Naive thymus-derived CD4-positive, alpha-beta T cell (primary cell): ENCODE measurements at regions not wholly inside any gene's neighbourhood (a gene's known extent, or its start where the extent isn't known, plus 50 kb on each side); places are given as distances from the start of the nearest gene placed in this dataset.

ENCODE experiments used
- ATAC-seq: fragments of 150-1000 bp; cut with Tn5 transposase; 2 replicates; pipeline ENCODE4 v1.10.0; 2021; ENCODE audit warnings: mild to moderate bottlenecking, moderate library complexity
- CTCF ChIA-PET: fragments of 350-600 bp; sonication (Branson Sonifier 250); formaldehyde crosslinking; loops from one replicate; lab custom pipeline; 2021; ENCODE audit warnings: antibody characterized with exemption; lab: Charles Lee
- POLR2A ChIA-PET: fragments of 350-600 bp; sonication (Branson Sonifier 250); formaldehyde crosslinking; loops from one replicate; lab custom pipeline; 2021; ENCODE audit warnings: antibody characterized with exemption, inconsistent platforms; lab: Charles Lee
- DNase-seq, 9 donors: peaks; one replicate each; pipeline versions ENCODE4 v3.0.0 to v3.0.0-alpha.2; 2020 to 2022; ENCODE audit warnings: mixed read lengths in 1 of 9
- H3K27ac ChIP-seq: one replicate; pipeline ENCODE4 v1.7.0; 2013; ENCODE audit warnings: mild to moderate bottlenecking, low read depth, low read length, moderate library complexity
- H3K27me3 ChIP-seq, 2 donors: one replicate each; pipeline ENCODE4 v1.7.0; 2013; ENCODE audit warnings: low read length in 2 of 2, mild to moderate bottlenecking in 2 of 2, moderate library complexity in 2 of 2; ENCODE audit not compliant: control insufficient read depth in 2 of 2, insufficient read depth in 2 of 2
- H3K36me3 ChIP-seq, 3 experiments: 1 replicate in 2 of 3; 2 replicates in 1 of 3; pipeline ENCODE4 v1.7.0; 2013; ENCODE audit warnings: low read length in 3 of 3, mild to moderate bottlenecking in 3 of 3, moderate library complexity in 1 of 3; ENCODE audit not compliant: insufficient read depth in 3 of 3, control insufficient read depth in 2 of 3
- H3K4me1 ChIP-seq, 2 donors: one replicate each; pipeline ENCODE4 v1.7.0; 2013; ENCODE audit warnings: low read length in 2 of 2, mild to moderate bottlenecking in 2 of 2, moderate library complexity in 1 of 2; ENCODE audit not compliant: control insufficient read depth in 2 of 2, insufficient read depth in 2 of 2
- H3K4me3 ChIP-seq: 2 replicates; pipeline ENCODE4 v1.7.0; 2013; ENCODE audit warnings: mild to moderate bottlenecking, low read length
- H3K9me3 ChIP-seq, 3 experiments: 1 replicate in 2 of 3; 2 replicates in 1 of 3; pipeline ENCODE4 v1.7.0; 2013; ENCODE audit warnings: low read length in 3 of 3; ENCODE audit not compliant: control insufficient read depth in 2 of 3
- H3K27ac Mint-ChIP-seq, 9 donors: one replicate each; pipeline ENCODE4 v1.8.0; 2020 to 2022; ENCODE audit warnings: mixed read lengths in 9 of 9, mild to moderate bottlenecking in 8 of 9, moderate library complexity in 5 of 9, inconsistent platforms in 2 of 9
- H3K27me3 Mint-ChIP-seq, 5 donors: one replicate each; pipeline ENCODE4 v1.8.0; 2021 to 2022; ENCODE audit warnings: mixed read lengths in 5 of 5, mild to moderate bottlenecking in 1 of 5
- H3K36me3 Mint-ChIP-seq, 5 donors: one replicate each; pipeline ENCODE4 v1.8.0; 2020 to 2022; ENCODE audit warnings: mixed read lengths in 5 of 5, mild to moderate bottlenecking in 3 of 5, inconsistent platforms in 1 of 5
- H3K4me1 Mint-ChIP-seq, 7 donors: one replicate each; pipeline ENCODE4 v1.8.0; 2020 to 2022; ENCODE audit warnings: mixed read lengths in 7 of 7, mild to moderate bottlenecking in 3 of 7, inconsistent platforms in 1 of 7
- H3K4me3 Mint-ChIP-seq, 10 donors: one replicate each; pipeline ENCODE4 v1.8.0; 2020 to 2022; ENCODE audit warnings: mild to moderate bottlenecking in 10 of 10, mixed read lengths in 10 of 10, moderate library complexity in 6 of 10, inconsistent platforms in 2 of 10
- H3K9me3 Mint-ChIP-seq, 11 donors: one replicate each; pipeline ENCODE4 v1.8.0; 2020 to 2022; ENCODE audit warnings: mixed read lengths in 11 of 11, mild to moderate bottlenecking in 4 of 11, inconsistent platforms in 1 of 11, moderate library complexity in 1 of 11
- intact Hi-C, 2 donors: fragments of 100-400 bp; cut with micrococcal nuclease; formaldehyde crosslinking; loops; one replicate each; pipeline ENCODE4 v1.15.1; 2023

- H3K27ac ChIP-seq, result no peak overlapping the region
- no peak for ATAC-seq
- intact Hi-C loops, result no loop called here
- no peaks in the 10 kb centered on the region for H3K9me3 ChIP-seq
- Mint-ChIP-seq H3K36me3 (peaks cover 0 to 4% (median 0%) of the 10 kb centered on the region in 5 donors), H3K27ac (no peak overlapping the region), H3K9me3 (peaks cover 3 to 39% (median 17%) of the 10 kb centered on the region in 11 donors), H3K4me3 (no peak overlapping the region), H3K27me3 (no peaks in the 10 kb centered on the region), H3K4me1 (no peaks in the 10 kb centered on the region)
- POLR2A ChIA-PET, result no interaction called here
- H3K4me1 ChIP-seq, result no peaks in the 10 kb centered on the region
- no peak overlapping the region for H3K4me3 ChIP-seq
- no peaks in the 10 kb centered on the region for H3K36me3 ChIP-seq
- no peaks in the 10 kb centered on the region for H3K27me3 ChIP-seq
- no peak for DNase-seq
- CTCF ChIA-PET, result no interaction called here
These were observed 157.2 kb upstream of the CDH18 start for GRCh38 chr5:20145240-20145639.

- DNase-seq (no peak), ATAC-seq (no peak)
- no peaks in the 10 kb centered on the region for H3K27me3 ChIP-seq
- H3K36me3 ChIP-seq, result no peaks in the 10 kb centered on the region
- no peaks in the 10 kb centered on the region for H3K9me3 ChIP-seq
- Mint-ChIP-seq H3K4me1 (no peaks in the 10 kb centered on the region), H3K36me3 (no peaks in the 10 kb centered on the region), H3K27ac (no peak overlapping the region), H3K27me3 (no peaks in the 10 kb centered on the region), H3K9me3 (peaks cover 2 to 27% (median 6%) of the 10 kb centered on the region in 11 donors), H3K4me3 (no peak overlapping the region)
- no peak overlapping the region for H3K4me3 ChIP-seq
- intact Hi-C loops, result no loop called here
- H3K27ac ChIP-seq, result no peak overlapping the region
- H3K4me1 ChIP-seq, result no peaks in the 10 kb centered on the region
- ChIA-PET POLR2A (no interaction called here), CTCF (no interaction called here)
These were observed 141.5 kb upstream of the CDH18 start for GRCh38 chr5:20129501-20129900.

- Mint-ChIP-seq H3K4me1 (no peaks in the 10 kb centered on the region), H3K36me3 (no peaks in the 10 kb centered on the region), H3K27me3 (no peaks in the 10 kb centered on the region), H3K4me3 (no peak overlapping the region), H3K27ac (no peak overlapping the region), H3K9me3 (peaks cover 0 to 27% (median 6%) of the 10 kb centered on the region in 11 donors)
- no peaks in the 10 kb centered on the region for H3K4me1 ChIP-seq
- H3K27me3 ChIP-seq, result no peaks in the 10 kb centered on the region
- no peak overlapping the region for H3K4me3 ChIP-seq
- ChIA-PET CTCF (no interaction called here), POLR2A (no interaction called here)
- no peaks in the 10 kb centered on the region for H3K9me3 ChIP-seq
- H3K36me3 ChIP-seq, result no peaks in the 10 kb centered on the region
- intact Hi-C loops, result no loop called here
- DNase-seq (no peak), ATAC-seq (no peak)
- no peak overlapping the region for H3K27ac ChIP-seq
These were observed 140.3 kb upstream of the CDH18 start for GRCh38 chr5:20128343-20128742.

GRCh38 chr5:20114526-20114925, 126.5 kb upstream of the CDH18 start:
- no peaks in the 10 kb centered on the region for H3K36me3 ChIP-seq
- no peak overlapping the region for H3K4me3 ChIP-seq
- no peak overlapping the region for H3K27ac ChIP-seq
- H3K27me3 Mint-ChIP-seq, result no peaks in the 10 kb centered on the region
- peaks cover 0 to 17% (median 3%) of the 10 kb centered on the region in 11 donors for H3K9me3 Mint-ChIP-seq
- ChIA-PET POLR2A (no interaction called here), CTCF (no interaction called here)
- no peak for ATAC-seq
- intact Hi-C loops, result no loop called here
- H3K9me3 ChIP-seq, result no peaks in the 10 kb centered on the region
- no peaks in the 10 kb centered on the region for H3K27me3 ChIP-seq
- H3K36me3 Mint-ChIP-seq, result no peaks in the 10 kb centered on the region
- no peak for DNase-seq
- no peaks in the 10 kb centered on the region for H3K4me1 Mint-ChIP-seq
- no peak overlapping the region for H3K27ac Mint-ChIP-seq
- H3K4me3 Mint-ChIP-seq, result no peak overlapping the region
- H3K4me1 ChIP-seq, result no peaks in the 10 kb centered on the region

- Histone ChIP-seq H3K9me3 (no peaks in the 10 kb centered on the region), H3K27me3 (no peaks in the 10 kb centered on the region), H3K4me3 (no peak overlapping the region), H3K36me3 (no peaks in the 10 kb centered on the region), H3K4me1 (no peaks in the 10 kb centered on the region), H3K27ac (no peak overlapping the region)
- Mint-ChIP-seq H3K27me3 (no peaks in the 10 kb centered on the region), H3K36me3 (no peaks in the 10 kb centered on the region), H3K9me3 (peaks cover 0 to 17% (median 5%) of the 10 kb centered on the region in 11 donors), H3K4me1 (no peaks in the 10 kb centered on the region), H3K4me3 (no peak overlapping the region), H3K27ac (no peak overlapping the region)
- intact Hi-C loops, result no loop called here
- ATAC-seq (no peak), DNase-seq (no peak)
- ChIA-PET CTCF (no interaction called here), POLR2A (no interaction called here)
These were observed 125.9 kb upstream of the CDH18 start for GRCh38 chr5:20113931-20114330.

- Mint-ChIP-seq H3K4me1 (no peaks in the 10 kb centered on the region), H3K9me3 (peaks cover 3 to 22% (median 8%) of the 10 kb centered on the region in 11 donors), H3K4me3 (no peak overlapping the region), H3K36me3 (peaks cover 0 to 4% (median 0%) of the 10 kb centered on the region in 5 donors), H3K27ac (no peak overlapping the region), H3K27me3 (no peaks in the 10 kb centered on the region)
- intact Hi-C loops, result no loop called here
- ChIA-PET CTCF (no interaction called here), POLR2A (no interaction called here)
- no peaks in the 10 kb centered on the region for H3K27me3 ChIP-seq
- no peaks in the 10 kb centered on the region for H3K36me3 ChIP-seq
- no peak overlapping the region for H3K27ac ChIP-seq
- H3K4me1 ChIP-seq, result no peaks in the 10 kb centered on the region
- no peak for DNase-seq
- H3K4me3 ChIP-seq, result no peak overlapping the region
- H3K9me3 ChIP-seq, result no peaks in the 10 kb centered on the region
- no peak for ATAC-seq
These were observed 125.2 kb upstream of the CDH18 start for GRCh38 chr5:20113031-20113715.

- no peaks in the 10 kb centered on the region for H3K4me1 ChIP-seq
- H3K36me3 Mint-ChIP-seq, result peaks cover 0 to 4% (median 0%) of the 10 kb centered on the region in 5 donors
- peaks cover 1 to 28% (median 11%) of the 10 kb centered on the region in 11 donors for H3K9me3 Mint-ChIP-seq
- ChIA-PET CTCF (no interaction called here), POLR2A (no interaction called here)
- no peak overlapping the region for H3K4me3 ChIP-seq
- ATAC-seq, result no peak
- no peaks in the 10 kb centered on the region for H3K9me3 ChIP-seq
- intact Hi-C loops, result no loop called here
- no peaks in the 10 kb centered on the region for H3K27me3 ChIP-seq
- H3K4me1 Mint-ChIP-seq, result no peaks in the 10 kb centered on the region
- H3K27ac Mint-ChIP-seq, result no peak overlapping the region
- no peaks in the 10 kb centered on the region for H3K36me3 ChIP-seq
- H3K27ac ChIP-seq, result no peak overlapping the region
- no peak for DNase-seq
- no peak overlapping the region for H3K4me3 Mint-ChIP-seq
- H3K27me3 Mint-ChIP-seq, result no peaks in the 10 kb centered on the region
These were observed 121.3 kb upstream of the CDH18 start for GRCh38 chr5:20109326-20109725.
